HL-60/S4 treated with phorbol 12-myristate 13-acetate at 8.2 ng/mL for 4 days and 3 days (cell line): ENCODE measurements at regions not wholly inside any gene's neighbourhood (a gene's known extent, or its start where the extent isn't known, plus 50 kb on each side); places are given as distances from the start of the nearest gene placed in this dataset.

ENCODE experiments used
- in situ Hi-C: fragments of 300-500 bp; cut with MboI; formaldehyde crosslinking; loops from 2 replicates; pipeline ENCODE4 v1.15.0; 2022; ENCODE audit warnings: low sequenced_read_pairs

- in situ Hi-C loops = loop anchor here (25.0 kb wide), 1 partner anchor 426 kb away; the partner anchor contains the start of gene FOXF1
Measured at GRCh38 chr16:86086471-86086870, 187.5 kb downstream of the IRF8 start.

- in situ Hi-C loops = loop anchor here (25.0 kb wide), 1 partner anchor 425 kb away; the partner anchor contains the start of gene FOXF1
Measured at GRCh38 chr16:86087011-86087895, 188.3 kb downstream of the IRF8 start.

DNA sequence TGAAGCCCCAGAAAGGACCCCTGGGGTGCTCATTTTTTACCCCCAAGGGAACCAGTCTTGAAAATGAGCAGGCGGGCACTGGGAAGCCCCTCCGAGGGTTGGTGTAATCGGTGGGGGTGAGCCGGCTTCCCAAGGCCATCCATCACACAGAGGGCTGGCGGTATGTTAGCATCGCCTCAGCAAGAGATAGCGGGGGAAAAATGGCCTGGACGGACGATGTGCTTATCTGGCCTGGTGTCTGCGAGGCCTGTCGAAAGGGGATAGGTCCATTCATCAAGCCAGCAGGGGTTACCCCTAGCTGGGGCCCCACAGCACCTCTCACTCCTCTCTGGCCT is 188.9 kb downstream of the IRF8 start:
- in situ Hi-C loops = loop anchor here (25.0 kb wide), 1 partner anchor 424 kb away; the partner anchor contains the start of gene FOXF1

GRCh38 chr16:86088287-86088686 is 189.3 kb downstream of the IRF8 start:
- in situ Hi-C loops = loop anchor here (25.0 kb wide), 1 partner anchor 424 kb away; the partner anchor contains the start of gene FOXF1

- in situ Hi-C loops = loop anchor here (25.0 kb wide), 1 partner anchor 423 kb away; the partner anchor contains the start of gene FOXF1
Measured at GRCh38 chr16:86088816-86089215, 189.9 kb downstream of the IRF8 start.

DNA sequence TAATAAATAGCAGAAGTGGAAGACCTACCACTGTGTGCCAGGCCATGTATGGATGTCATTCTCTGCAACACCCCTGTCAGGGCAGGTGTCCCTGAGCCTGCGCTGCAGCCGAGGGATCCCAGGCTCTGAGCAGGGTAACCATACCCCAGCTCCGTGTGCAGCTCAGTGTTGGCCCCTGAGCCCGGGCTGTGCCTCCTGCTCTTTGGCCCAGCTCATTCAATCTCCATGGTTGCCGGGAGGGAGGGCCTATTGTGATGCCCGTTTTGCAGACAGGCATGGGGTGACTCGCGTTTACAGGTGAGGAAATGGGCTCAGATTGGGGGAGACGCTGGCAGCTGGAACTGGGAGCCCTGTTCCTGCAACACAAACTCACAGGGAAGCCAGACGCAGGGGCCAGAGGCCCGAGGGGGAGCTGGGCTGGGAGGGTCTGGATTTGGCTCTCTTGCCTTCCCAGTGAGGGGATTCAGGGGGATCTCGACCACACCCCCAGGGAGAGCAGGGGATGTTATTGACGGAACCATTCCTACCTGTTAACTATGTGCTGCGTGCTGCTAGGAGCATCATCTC is 190.5 kb downstream of the IRF8 start:
- in situ Hi-C loops = loop anchor here (25.0 kb wide), 1 partner anchor 423 kb away; the partner anchor contains the start of gene FOXF1

- in situ Hi-C loops = loop anchor here (25.0 kb wide), 1 partner anchor 422 kb away; the partner anchor contains the start of gene FOXF1
Measured at GRCh38 chr16:86089991-86090390, 191.0 kb downstream of the IRF8 start.

DNA sequence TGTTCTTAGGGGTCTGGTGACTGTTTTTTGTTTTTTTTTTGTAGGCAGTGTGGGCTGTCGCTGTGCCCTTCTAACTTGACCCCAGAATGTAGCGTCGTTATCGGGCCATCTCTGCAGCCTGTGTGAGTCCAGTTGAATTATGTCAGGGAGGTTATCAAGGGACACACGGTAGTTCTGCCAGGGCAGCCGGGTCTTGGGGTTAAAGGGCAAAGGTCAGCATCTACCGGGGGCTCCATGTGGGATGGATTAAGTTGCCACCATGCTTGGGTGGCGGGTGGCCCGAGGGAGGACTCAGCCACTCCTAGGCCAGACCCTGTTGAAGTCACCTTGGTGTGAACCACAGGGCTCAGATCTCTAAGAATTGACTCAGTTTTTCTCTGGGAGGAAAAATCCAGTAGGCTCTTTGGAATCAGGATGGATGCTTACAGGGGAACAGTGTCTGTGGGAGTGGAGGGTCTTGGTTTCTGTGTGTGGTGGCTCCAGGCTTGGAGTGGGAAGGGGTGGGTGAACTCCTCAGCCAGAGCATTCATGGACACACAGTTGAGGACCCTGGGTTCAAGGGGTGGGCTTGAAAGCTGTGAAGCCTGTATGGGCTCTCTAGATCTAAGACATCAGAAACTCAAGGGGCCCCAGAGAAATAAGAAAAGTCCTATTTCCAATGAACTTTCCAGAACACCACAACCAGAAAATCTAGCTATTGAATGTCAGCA is 191.7 kb downstream of the IRF8 start:
- in situ Hi-C loops = loop anchor here (25.0 kb wide), 1 partner anchor 422 kb away; the partner anchor contains the start of gene FOXF1

DNA sequence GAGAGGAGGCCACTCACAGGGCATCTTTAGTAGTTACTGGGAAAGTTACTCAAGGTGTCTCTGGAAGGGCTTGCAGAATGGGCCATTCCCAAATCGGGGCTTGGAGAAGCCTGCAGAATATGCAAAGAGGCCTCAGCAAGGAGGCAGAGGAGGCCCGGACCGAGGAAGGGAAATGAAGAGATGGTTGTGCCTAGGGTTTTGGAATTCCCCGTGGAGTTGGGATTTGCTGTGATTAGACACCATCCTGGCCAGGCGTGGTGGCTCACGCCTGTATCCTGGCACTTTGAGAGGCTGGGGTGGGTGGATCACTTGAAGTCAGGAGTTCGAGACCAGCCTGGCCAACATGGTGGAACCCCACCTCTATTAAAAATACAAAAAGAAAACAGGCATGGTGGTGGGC is 193.0 kb downstream of the IRF8 start:
- in situ Hi-C loops = loop anchor here (25.0 kb wide), 1 partner anchor 420 kb away; the partner anchor contains the start of gene FOXF1

DNA sequence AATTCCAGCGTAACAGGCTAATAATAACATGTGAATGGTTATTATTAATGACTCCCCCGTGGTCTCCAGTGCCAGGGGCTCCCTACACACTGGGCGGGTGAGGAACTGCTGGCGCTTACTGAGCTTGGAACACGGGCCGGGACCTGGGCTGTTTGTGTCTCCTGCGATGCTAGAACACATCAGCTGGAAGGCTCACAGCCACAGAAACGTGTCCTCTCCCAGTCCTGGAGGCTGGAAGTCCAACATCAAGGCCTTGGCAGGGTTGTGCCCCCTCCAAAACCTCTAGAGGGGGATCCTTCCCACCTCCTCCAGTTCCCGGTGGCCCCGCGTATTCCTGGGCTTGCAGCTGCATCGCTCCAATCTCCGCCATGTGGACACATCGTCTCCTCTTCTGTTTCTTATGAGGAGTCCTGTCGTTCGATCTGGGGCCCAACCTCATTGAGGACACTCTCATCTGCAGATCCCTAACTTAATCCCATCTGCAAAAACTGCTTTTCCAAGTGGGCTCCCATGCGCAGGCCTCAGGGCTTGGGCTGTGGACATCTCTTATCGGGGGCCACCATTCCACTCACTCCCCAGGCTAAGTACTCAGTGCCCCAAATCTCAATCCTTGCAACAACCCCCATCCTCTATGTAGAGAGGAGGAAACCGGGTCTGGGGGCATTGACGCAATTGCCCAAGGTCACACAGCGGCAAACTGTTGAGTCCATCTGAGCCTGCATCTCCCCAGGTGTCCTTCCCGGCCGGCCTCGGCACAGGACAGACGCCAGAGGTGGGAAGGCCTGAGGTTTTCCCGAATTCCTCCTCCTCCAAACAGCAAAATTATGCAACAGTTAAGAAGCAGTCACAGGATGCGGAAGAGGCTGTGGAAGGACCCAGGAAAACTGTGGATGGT is 193.9 kb downstream of the IRF8 start:
- in situ Hi-C loops = loop anchor here (25.0 kb wide), 1 partner anchor 419 kb away; the partner anchor contains the start of gene FOXF1

- in situ Hi-C loops = loop anchor here (25.0 kb wide), 1 partner anchor 418 kb away; the partner anchor contains the start of gene FOXF1
Measured at GRCh38 chr16:86093801-86094750, 195.1 kb downstream of the IRF8 start.

DNA sequence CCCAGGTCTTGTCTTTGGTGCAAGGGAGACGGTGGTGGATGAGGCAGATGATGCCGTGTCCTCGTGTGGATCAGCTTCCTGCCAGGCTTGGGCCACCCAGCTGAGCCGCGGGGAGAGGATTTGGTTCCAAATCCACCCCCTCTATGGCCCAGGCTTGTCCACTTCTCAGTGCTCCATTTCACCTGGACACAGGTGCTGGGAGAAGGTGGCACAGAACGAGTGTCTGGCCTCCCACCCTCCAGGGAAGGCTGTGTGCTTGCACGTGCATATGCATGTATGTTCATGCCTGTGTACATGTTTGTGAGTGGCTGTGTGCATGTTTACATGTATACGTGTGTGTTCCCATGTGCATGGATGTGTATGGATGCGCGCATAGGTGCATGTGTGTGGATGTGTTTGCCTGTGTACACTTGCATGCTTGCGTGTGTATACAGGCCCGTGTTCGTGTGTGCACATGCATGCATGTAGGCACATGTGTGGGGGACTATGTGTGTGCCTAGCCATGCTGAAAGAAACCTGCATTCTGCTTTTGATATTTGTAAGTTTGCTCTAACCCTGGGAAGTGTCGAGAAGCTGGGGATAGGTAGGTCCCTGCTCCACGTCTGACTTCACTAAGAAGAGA is 196.3 kb downstream of the IRF8 start:
- in situ Hi-C loops = loop anchor here (25.0 kb wide), 1 partner anchor 417 kb away; the partner anchor contains the start of gene FOXF1

DNA sequence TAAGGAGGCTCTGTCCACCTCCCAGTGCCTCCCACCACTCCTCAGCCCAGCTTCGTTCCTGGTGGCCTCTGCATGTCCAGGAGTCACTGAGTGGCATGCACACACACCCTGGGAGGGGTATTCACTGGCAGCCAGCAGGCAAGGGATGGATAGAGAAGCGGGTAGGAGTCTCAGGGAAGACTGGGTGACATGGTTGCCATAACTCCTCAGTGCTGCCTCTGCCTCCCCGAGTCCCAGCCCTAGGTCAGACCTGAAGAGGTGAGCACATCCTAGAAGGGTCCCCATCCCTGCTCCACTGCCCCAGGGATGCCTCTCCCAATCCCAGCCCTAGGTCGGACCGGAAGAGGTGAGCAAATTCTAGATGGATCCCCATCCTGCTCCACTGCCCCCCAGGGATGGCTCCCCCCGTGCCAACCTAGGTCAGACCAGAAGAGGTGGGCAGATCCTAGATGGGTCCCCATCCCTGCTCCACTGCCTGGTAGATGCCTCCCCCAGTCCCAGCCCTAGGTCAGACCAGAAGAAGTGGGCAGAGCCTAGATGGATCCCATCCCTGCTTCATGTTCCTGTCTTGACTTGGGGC is 197.0 kb downstream of the IRF8 start:
- in situ Hi-C loops = loop anchor here (25.0 kb wide), 1 partner anchor 416 kb away; the partner anchor contains the start of gene FOXF1

DNA sequence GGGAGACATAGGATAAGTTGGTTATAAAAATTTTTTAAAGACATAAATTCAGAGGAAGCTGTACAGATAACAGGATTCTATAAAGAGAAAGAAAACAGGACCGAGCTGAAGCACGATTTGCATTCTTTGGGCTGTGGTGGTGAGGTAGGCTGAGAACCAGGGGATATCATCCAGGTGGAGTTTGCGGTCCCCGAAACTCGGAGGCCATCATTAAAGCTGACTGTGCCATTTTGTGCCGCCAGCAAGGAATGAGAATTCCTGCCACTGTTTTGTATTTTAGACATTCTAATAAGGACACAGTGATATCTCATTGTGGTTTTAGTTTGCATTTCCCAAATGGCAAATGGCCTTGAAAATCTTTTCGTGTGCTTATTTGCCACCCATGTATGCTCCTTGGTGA is 197.9 kb downstream of the IRF8 start:
- in situ Hi-C loops = loop anchor here (25.0 kb wide), 1 partner anchor 415 kb away; the partner anchor contains the start of gene FOXF1

DNA sequence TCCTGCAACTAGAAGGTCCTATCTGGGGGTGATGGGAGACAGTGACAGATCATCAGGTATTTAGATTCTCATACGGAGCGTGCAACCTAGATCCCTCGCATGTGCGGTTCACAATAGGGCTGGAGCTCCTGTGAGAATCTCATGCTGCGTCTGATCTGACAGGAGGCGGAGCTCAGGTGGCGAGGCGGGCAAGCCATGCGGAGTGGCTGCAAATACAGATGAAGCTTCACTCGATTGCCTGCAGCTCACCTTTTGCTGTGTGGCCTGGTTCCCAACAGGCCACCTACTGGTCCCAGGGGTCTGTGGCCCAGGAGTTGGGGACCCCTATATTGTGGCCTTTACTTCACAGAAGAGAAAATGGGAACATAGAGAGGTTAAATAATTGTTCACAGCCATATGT is 200.4 kb downstream of the IRF8 start:
- in situ Hi-C loops = loop anchor here (25.0 kb wide), 1 partner anchor 413 kb away; the partner anchor contains the start of gene FOXF1

GRCh38 chr16:86100205-86101136 is 201.5 kb downstream of the IRF8 start:
- in situ Hi-C loops = no loop called here
